ENCODE measurements at regions not wholly inside any gene's neighbourhood (a gene's known extent, or its start where the extent isn't known, plus 50 kb on each side); places are given as distances from the start of the nearest gene placed in this dataset.
A peak's percentile ranks its signal among the peaks of the same experiment; 100 is the strongest.
"Not testable (repeated sequence)": the region's sequence is repeated elsewhere in the genome, so short reads cannot be mapped to it uniquely, and the experiment has no call there.

GRCh38 chr2:189347540-189347939, 93.7 kb upstream of the WDR75 start:
- Histone ChIP-seq H3K27me3 (ENCODE audit: control insufficient read depth, insufficient read depth, low read length) (no peaks in the 10 kb centered on the region), H3K9me3 (ENCODE audit: control insufficient read depth, insufficient read depth, low read length) (no peaks in the 10 kb centered on the region), H3K27ac (ENCODE audit: low read length) (no peak overlapping the region), H3K4me3 (ENCODE audit: low read length) (no peak overlapping the region), H3K36me3 (ENCODE audit: control insufficient read depth, insufficient read depth, low read length) (no peaks in the 10 kb centered on the region), H3K4me1 (ENCODE audit: control insufficient read depth, insufficient read depth, low read length) (no peaks in the 10 kb centered on the region)
- no peak for TF ChIP-seq CTCF (IDR thresholded peaks at IDR 0.05)
- DNase-seq (peak in 1 of 2 donors; percentile 66), ATAC-seq (no peak)
- Mint-ChIP-seq H3K27ac (no peak overlapping the region), H3K4me1 (no peaks in the 10 kb centered on the region), H3K27me3 (ENCODE audit: low read depth in 2 of 2) (no peaks in the 10 kb centered on the region), H3K4me3 (no peak overlapping the region), H3K9me3 (peaks cover 0 to 6% of the 10 kb centered on the region in 2 donors), H3K36me3 (no peaks in the 10 kb centered on the region)
- intact Hi-C loops (cut with micrococcal nuclease): no loop called here
- whole genome bisulfite sequencing (ENCODE audit: insufficient coverage): 40% methylated on average over 1 of the region's 1 CpG

- Histone ChIP-seq H3K9me3 (ENCODE audit: control insufficient read depth, insufficient read depth, low read length) (no peaks in the 10 kb centered on the region), H3K36me3 (ENCODE audit: control insufficient read depth, insufficient read depth, low read length) (no peaks in the 10 kb centered on the region), H3K4me3 (ENCODE audit: low read length) (no peak overlapping the region), H3K27me3 (ENCODE audit: control insufficient read depth, insufficient read depth, low read length) (no peaks in the 10 kb centered on the region), H3K4me1 (ENCODE audit: control insufficient read depth, insufficient read depth, low read length) (no peaks in the 10 kb centered on the region), H3K27ac (ENCODE audit: low read length) (no peak overlapping the region)
- no peak for ATAC-seq
- 63% methylated on average over 1 of the region's 1 CpG for WGBS (ENCODE audit: insufficient coverage)
- intact Hi-C loops (cut with micrococcal nuclease): no loop called here
- TF ChIP-seq CTCF (IDR thresholded peaks at IDR 0.05): no peak
- Mint-ChIP-seq H3K27me3 (ENCODE audit: low read depth in 2 of 2) (no peaks in the 10 kb centered on the region), H3K9me3 (peaks cover 0 to 5% of the 10 kb centered on the region in 2 donors), H3K27ac (no peak overlapping the region), H3K4me3 (no peak overlapping the region), H3K4me1 (no peaks in the 10 kb centered on the region), H3K36me3 (no peaks in the 10 kb centered on the region)
- DNase-seq: no peak
Measured at GRCh38 chr2:189348369-189348768, 92.9 kb upstream of the WDR75 start.

GRCh38 chr2:189350540-189351209, 90.6 kb upstream of the WDR75 start:
- H3K27ac Mint-ChIP-seq: no peak overlapping the region
- Histone ChIP-seq H3K4me1 (ENCODE audit: control insufficient read depth, insufficient read depth, low read length) (no peaks in the 10 kb centered on the region), H3K9me3 (ENCODE audit: control insufficient read depth, insufficient read depth, low read length) (no peaks in the 10 kb centered on the region), H3K27ac (ENCODE audit: low read length) (no peak overlapping the region), H3K36me3 (ENCODE audit: control insufficient read depth, insufficient read depth, low read length) (no peaks in the 10 kb centered on the region), H3K27me3 (ENCODE audit: control insufficient read depth, insufficient read depth, low read length) (no peaks in the 10 kb centered on the region), H3K4me3 (ENCODE audit: low read length) (no peak overlapping the region)
- no peaks in the 10 kb centered on the region for H3K27me3 Mint-ChIP-seq (ENCODE audit: low read depth in 2 of 2)
- ATAC-seq (no peak), DNase-seq (no peak)
- H3K36me3 Mint-ChIP-seq: no peaks in the 10 kb centered on the region
- H3K4me3 Mint-ChIP-seq: no peak overlapping the region
- 89% methylated on average over 3 of the region's 3 CpGs for WGBS (ENCODE audit: insufficient coverage)
- intact Hi-C loops (cut with micrococcal nuclease): no loop called here
- H3K4me1 Mint-ChIP-seq: no peaks in the 10 kb centered on the region
- H3K9me3 Mint-ChIP-seq: peaks cover 3 to 5% of the 10 kb centered on the region in 2 donors
- no peak for TF ChIP-seq CTCF (IDR thresholded peaks at IDR 0.05)

GRCh38 chr2:189351933-189352332, 89.3 kb upstream of the WDR75 start:
- H3K27ac ChIP-seq (ENCODE audit: low read length); H3K4me1 Mint-ChIP-seq; ATAC-seq; H3K4me3 Mint-ChIP-seq; H3K27me3 Mint-ChIP-seq (ENCODE audit: low read depth in 2 of 2); H3K9me3 Mint-ChIP-seq; H3K4me1 ChIP-seq (ENCODE audit: control insufficient read depth, insufficient read depth, low read length); H3K9me3 ChIP-seq (ENCODE audit: control insufficient read depth, insufficient read depth, low read length); H3K4me3 ChIP-seq (ENCODE audit: low read length); H3K36me3 ChIP-seq (ENCODE audit: control insufficient read depth, insufficient read depth, low read length); intact Hi-C loops (cut with micrococcal nuclease); H3K27ac Mint-ChIP-seq; DNase-seq; H3K36me3 Mint-ChIP-seq; H3K27me3 ChIP-seq (ENCODE audit: control insufficient read depth, insufficient read depth, low read length): not testable (repeated sequence)
- WGBS (ENCODE audit: insufficient coverage): no CpG with 5 or more reads among the region's 1 CpG

- H3K36me3 ChIP-seq (ENCODE audit: control insufficient read depth, insufficient read depth, low read length); H3K4me1 ChIP-seq (ENCODE audit: control insufficient read depth, insufficient read depth, low read length); H3K27me3 Mint-ChIP-seq (ENCODE audit: low read depth in 2 of 2); H3K27ac Mint-ChIP-seq; DNase-seq; H3K4me3 ChIP-seq (ENCODE audit: low read length); H3K4me3 Mint-ChIP-seq; H3K27me3 ChIP-seq (ENCODE audit: control insufficient read depth, insufficient read depth, low read length); H3K9me3 ChIP-seq (ENCODE audit: control insufficient read depth, insufficient read depth, low read length); H3K36me3 Mint-ChIP-seq; ATAC-seq; H3K27ac ChIP-seq (ENCODE audit: low read length); H3K4me1 Mint-ChIP-seq; intact Hi-C loops (cut with micrococcal nuclease): not testable (repeated sequence)
- 88% methylated on average over 4 of the region's 4 CpGs for WGBS (ENCODE audit: insufficient coverage)
- H3K9me3 Mint-ChIP-seq: peaks cover 6 to 12% of the 10 kb centered on the region in 2 donors
Measured at GRCh38 chr2:189357375-189357774, 83.9 kb upstream of the WDR75 start.

All from natural killer cell (primary cell).